SH-SY5Y (cell line): ENCODE measurements at regions not wholly inside any gene's neighbourhood (a gene's known extent, or its start where the extent isn't known, plus 50 kb on each side); places are given as distances from the start of the nearest gene placed in this dataset.

ENCODE experiments used
- GATA2 ChIP-seq: IDR thresholded peaks from 2 replicates; pipeline ENCODE4 v1.6.1; 2011; ENCODE audit warnings: mild to moderate bottlenecking, low read depth, low read length
- GATA3 ChIP-seq: IDR thresholded peaks from 2 replicates; pipeline ENCODE4 v1.6.1; 2011; ENCODE audit warnings: low read depth, mild to moderate bottlenecking, low read length, moderate library complexity

DNA sequence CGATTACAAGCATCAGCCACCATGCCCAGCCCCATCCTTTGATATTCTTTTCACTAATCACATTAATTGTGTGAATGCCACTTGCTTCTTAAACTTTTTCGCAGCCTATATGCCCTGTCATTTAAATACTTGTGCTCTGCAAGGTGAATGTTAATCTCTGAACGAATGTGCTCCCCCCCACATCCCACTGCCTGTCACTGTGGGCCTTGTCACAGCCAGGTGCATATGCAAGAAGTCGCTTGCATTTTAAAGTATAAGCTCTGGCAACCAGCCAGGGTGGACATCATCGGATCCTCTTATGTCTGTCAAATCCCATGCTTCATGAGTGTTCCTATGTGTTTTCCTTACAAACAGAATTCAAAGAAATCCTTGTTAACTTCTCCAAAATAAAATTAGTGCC, 304.4 kb downstream of the GALR1 start:
- no peak for TF ChIP-seq GATA3

DNA sequence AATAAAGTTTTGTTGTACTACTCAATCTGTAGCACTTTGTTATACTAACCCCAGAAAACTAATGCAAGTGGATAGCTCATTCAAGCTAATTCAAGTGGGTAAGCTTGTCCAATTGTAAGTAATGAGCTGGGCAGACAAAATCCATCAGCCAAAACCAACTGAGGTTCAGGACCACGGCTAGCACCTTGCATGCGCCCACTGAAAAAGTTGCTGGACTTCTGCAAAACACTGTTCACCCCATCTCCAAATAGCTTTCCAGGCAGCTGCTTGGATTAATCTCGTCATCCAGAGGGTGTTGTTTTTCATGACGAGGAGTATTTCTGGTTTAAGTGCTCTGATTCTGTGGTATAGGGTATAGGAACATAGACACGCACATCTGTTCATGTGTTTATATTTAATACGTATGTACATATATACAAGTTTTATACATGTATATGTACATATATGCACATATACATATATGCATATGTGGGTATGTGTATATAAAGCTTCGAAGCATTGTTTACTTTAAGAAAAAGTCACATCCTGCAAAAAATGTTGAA, 307.5 kb downstream of the GALR1 start:
- TF ChIP-seq GATA2 (no peak), GATA3 (no peak)

DNA sequence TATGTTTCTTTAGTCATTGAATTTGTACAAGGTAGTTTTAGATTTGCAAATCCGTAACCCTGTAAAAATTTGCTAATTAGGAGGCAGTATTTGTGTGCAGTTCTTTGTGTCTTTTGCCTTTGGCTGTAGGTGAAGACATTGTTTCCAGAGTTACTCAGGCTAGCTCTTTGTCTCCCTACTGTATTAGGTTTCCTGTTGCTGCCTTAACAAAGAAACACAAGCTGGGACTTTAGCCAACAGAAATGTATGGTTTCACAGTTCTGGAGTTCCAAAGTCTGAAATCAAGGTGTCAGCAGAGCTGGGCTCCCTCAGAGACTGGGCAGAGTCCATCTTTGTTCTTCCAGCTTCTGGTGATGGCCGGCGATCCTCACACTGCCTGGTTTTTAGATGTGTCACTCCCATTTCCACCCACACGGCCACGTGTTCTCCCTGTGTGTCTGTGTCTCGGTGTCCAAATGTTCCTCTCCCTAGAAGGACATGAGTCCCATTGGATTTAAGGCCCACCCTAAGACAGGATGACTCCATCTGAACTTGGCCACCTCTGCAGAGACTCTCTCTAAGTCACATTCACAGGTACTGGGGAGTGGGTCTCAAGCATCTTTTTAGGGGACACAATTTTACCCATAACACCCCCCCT, 309.7 kb downstream of the GALR1 start:
- TF ChIP-seq GATA3 (no peak), GATA2 (no peak)

DNA sequence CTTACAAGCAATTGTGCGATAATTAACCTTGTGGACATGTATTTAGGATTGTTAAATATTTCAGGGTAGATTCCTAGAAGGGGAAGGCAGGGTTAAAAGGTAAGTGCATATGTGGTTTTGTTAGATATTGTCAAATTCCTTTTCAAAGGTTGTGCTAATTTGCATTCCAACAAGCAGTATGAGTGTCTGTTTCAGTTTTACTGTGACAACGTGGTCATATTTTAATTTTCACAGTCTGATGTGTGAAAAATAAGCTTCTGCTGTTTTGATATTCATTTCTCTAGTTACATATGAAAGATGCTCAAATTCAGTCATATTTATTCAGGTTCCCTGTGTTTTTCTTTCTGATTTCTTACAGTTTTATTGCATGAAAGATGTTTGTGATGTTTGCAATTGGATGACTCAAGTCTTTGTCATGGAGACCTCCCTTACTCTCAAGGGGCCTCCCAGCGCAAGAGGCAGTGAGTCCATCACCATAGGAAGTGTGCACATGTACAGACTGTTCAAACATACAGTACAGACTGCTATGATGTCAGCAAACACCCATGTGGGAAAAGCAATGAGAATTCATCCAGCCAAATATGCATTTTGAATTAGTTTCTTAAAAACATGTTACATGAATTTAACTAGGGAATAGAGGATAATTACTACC, 310.8 kb downstream of the GALR1 start:
- TF ChIP-seq GATA2, result no peak
- TF ChIP-seq GATA3, result no peak

- TF ChIP-seq GATA2 (no peak), GATA3 (no peak)
Observed at GRCh38 chr18:77566604-77567003, 317.0 kb downstream of the GALR1 start.

GRCh38 chr18:77567205-77567604, 317.6 kb downstream of the GALR1 start:
- TF ChIP-seq GATA3, result no peak
- no peak for TF ChIP-seq GATA2

- TF ChIP-seq GATA2, result no peak
- TF ChIP-seq GATA3, result no peak
Observed at GRCh38 chr18:77571743-77572142, 322.1 kb downstream of the GALR1 start.

- TF ChIP-seq GATA3 (no peak), GATA2 (no peak)
Observed at GRCh38 chr18:77572537-77572936, 322.9 kb downstream of the GALR1 start.

- TF ChIP-seq GATA3, result no peak
- TF ChIP-seq GATA2, result no peak
Observed at GRCh38 chr18:77573571-77573970, 323.9 kb downstream of the GALR1 start.

DNA sequence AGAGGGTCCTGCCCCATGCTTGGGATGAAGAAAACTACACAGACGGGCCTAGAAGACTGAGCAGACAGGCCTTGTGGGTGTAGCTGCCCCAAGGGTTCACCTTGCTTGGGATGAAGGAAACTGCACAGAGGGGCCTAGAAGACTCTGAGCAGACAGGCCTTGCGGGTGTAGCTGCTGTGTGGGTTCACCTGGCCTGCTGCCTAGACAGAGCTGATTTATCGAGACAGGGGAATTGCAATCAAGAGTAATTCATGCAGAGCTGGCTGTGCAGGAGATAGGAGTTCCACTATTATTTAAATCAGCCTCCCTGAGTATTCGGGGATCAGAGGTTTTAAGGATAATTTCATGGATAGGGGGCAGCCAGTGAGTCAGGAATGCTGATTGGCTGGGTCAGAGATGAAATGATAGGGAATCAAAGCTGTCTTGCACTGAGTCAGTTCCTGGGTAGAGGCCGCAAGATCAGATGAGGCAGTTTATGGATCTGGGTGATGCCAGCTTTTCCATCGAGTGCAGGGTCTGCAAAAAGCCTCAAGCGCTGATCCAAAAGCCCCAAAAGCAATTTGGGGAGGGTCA, 341.4 kb downstream of the GALR1 start:
- TF ChIP-seq GATA3 (no peak), GATA2 (no peak)

DNA sequence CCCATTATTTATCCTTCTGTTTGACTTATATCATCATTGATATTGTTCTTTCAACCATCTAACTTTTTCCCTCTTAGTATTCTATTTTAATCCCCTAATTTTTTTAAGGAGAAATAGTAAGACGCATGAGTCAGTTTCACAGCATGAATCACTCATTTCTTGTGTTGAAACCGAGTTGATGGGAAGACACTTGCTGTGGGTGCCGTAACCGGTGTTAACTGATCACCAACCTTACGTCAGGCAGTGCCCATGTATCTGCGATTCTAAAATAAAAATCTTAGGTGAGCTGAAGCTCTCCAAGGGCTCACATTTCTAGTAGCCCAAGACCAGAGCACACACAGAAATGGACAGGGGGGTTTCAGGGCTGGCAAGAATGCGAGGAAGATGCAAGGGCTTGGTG, 348.1 kb downstream of the GALR1 start:
- TF ChIP-seq GATA3 (no peak), GATA2 (no peak)

GRCh38 chr18:77600674-77601073, 351.0 kb downstream of the GALR1 start:
- no peak for TF ChIP-seq GATA2
- TF ChIP-seq GATA3, result no peak

DNA sequence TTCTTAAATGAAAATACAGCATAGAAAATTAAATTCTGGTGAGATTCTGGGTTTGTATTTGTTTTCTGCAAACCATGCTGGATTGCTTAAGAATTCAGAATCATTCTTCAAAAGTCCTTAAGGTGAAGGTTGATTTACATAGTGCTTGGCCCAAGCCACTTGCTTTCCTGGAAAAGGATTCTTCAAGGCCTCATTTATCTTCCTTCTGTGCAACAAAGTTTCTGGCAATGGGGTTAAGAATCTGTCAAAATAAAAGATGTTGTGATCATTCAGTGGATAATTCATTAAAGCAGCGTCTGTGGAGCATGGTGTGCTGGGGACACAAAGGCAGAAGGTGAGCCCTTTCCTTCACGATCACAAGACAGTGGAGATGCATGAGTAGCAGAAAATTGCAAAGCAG, 351.9 kb downstream of the GALR1 start:
- TF ChIP-seq GATA2, result no peak
- TF ChIP-seq GATA3, result no peak

GRCh38 chr18:77607087-77607486, 357.4 kb downstream of the GALR1 start:
- TF ChIP-seq GATA3 (no peak), GATA2 (no peak)

- TF ChIP-seq GATA2, result no peak
- no peak for TF ChIP-seq GATA3
Observed at GRCh38 chr18:77608807-77609206, 359.2 kb downstream of the GALR1 start.
